PC-9 (cell line): ENCODE measurements at regions not wholly inside any gene's neighbourhood (a gene's known extent, or its start where the extent isn't known, plus 50 kb on each side); places are given as distances from the start of the nearest gene placed in this dataset.

Experiments used
- BruUV-seq: library from RNA; stranded (reverse); fragments of 400-500 nt; replicated peaks from 2 replicates; lab custom pipeline; 2021; lab: Mats Ljungman, UMichigan
- CTCF ChIA-PET: fragments of 300-600 bp; sonication (Branson Sonifier 250); formaldehyde crosslinking; loops from one replicate; lab custom pipeline; 2022; ENCODE audit warnings: antibody characterized with exemption; lab: Charles Lee
- POLR2A ChIA-PET: fragments of 300-600 bp; sonication (Branson Sonifier 250); formaldehyde crosslinking; loops from one replicate; lab custom pipeline; 2022; ENCODE audit warnings: antibody characterized with exemption; ENCODE audit not compliant: unreplicated experiment; lab: Charles Lee
- DNase-seq, 2 experiments: peaks; one replicate each; pipeline versions ENCODE4 v3.0.0 to v3.0.0-alpha.2; 2015 to 2022; ENCODE audit warnings: mixed read lengths in 1 of 2
- H2AFZ ChIP-seq: fragments of 200-600 bp; sonication (generic); 2 replicates; pipeline ENCODE4 v1.8.1; 2017; ENCODE audit warnings: antibody characterized with exemption
- H3F3A ChIP-seq: fragments of 200-600 bp; sonication (generic); 2 replicates; pipeline ENCODE4 v1.8.1; 2017; ENCODE audit warnings: antibody characterized with exemption, mild to moderate bottlenecking, low read depth; ENCODE audit not compliant: insufficient read depth
- H3K27ac ChIP-seq: fragments of 200-600 bp; sonication (generic); 2 replicates; pipeline ENCODE4 v1.6.1; 2016; ENCODE audit warnings: mixed run types
- H3K27me3 ChIP-seq: fragments of 200-600 bp; sonication (generic); 2 replicates; pipeline ENCODE4 v1.6.1; 2016; ENCODE audit warnings: low read depth, mixed run types; ENCODE audit not compliant: insufficient read depth
- H3K36me3 ChIP-seq: fragments of 200-600 bp; sonication (generic); 2 replicates; pipeline ENCODE4 v1.6.1; 2016; ENCODE audit warnings: low read depth, mixed run types
- H3K4me1 ChIP-seq: fragments of 200-600 bp; sonication (generic); replicated peaks from 2 replicates; pipeline ENCODE4 v1.6.1; 2016; ENCODE audit warnings: mixed run types; ENCODE audit not compliant: insufficient read depth
- H3K4me2 ChIP-seq: fragments of 200-600 bp; sonication (generic); 2 replicates; pipeline ENCODE4 v1.6.1; 2017; ENCODE audit warnings: mixed run types
- H3K4me3 ChIP-seq: fragments of 200-600 bp; sonication (generic); 2 replicates; pipeline ENCODE4 v1.6.1; 2016; ENCODE audit warnings: mixed run types
- H3K79me2 ChIP-seq: fragments of 200-600 bp; sonication (generic); 2 replicates; pipeline ENCODE4 v1.6.1; 2017; ENCODE audit warnings: low read depth, mixed run types
- H3K9me2 ChIP-seq: fragments of 200-600 bp; sonication (generic); 2 replicates; pipeline ENCODE4 v1.8.1; 2017; ENCODE audit warnings: mild to moderate bottlenecking; ENCODE audit not compliant: insufficient read depth
- H3K9me3 ChIP-seq: fragments of 200-600 bp; sonication (generic); 2 replicates; pipeline ENCODE4 v1.8.1; 2016; ENCODE audit warnings: low read depth; ENCODE audit not compliant: insufficient read depth
- H4K20me1 ChIP-seq: fragments of 200-600 bp; sonication (generic); 2 replicates; pipeline ENCODE4 v1.8.1; 2017; ENCODE audit not compliant: insufficient read depth
- EZH2 ChIP-seq: fragments of 200-600 bp; sonication (generic); IDR thresholded peaks from 2 replicates; pipeline ENCODE4 v1.8.0; 2017; ENCODE audit warnings: antibody characterized with exemption, low read depth
- intact Hi-C: fragments of 100-400 bp; cut with micrococcal nuclease; formaldehyde crosslinking; loops from one replicate; pipeline ENCODE4 v1.10.0; 2022; ENCODE audit not compliant: unreplicated experiment
- TF ChIP-seq, protein P1 (sequence below): fragments of 200-600 bp; sonication (generic); conservative IDR thresholded peaks from 2 replicates; pipeline ENCODE4 v1.6.1; 2017; ENCODE audit warnings: mixed run types, antibody characterized with exemption, mild to moderate bottlenecking, moderate library complexity

- CTCF ChIA-PET: no interaction called here
- H3K4me1 ChIP-seq: no peaks in the 10 kb centered on the region
These were observed 861.5 kb downstream of the SORCS1 start for GRCh38 chr10:106302961-106303360.

DNA sequence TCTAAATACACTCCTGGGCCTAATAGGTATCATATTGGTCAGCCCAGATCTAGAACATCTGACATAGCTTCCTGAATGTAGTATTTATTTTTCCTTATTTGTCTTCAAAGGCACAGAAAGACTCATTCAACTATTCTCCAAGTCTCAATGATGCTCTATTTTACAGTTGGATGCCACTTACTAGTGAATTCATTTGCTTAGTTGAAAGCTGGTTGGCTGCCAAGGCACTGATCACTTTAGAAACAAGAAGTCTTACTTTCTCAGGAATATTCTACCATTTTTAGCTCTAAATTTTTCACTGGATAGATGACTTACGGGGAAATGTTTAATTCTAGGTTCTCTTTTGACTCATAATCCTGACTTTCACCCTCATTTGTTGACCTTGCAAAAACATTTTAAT, 863.4 kb downstream of the SORCS1 start:
- Histone ChIP-seq H3K27ac (no peak overlapping the region), H4K20me1 (no peaks in the 10 kb centered on the region), H3K36me3 (no peaks in the 10 kb centered on the region), H3K4me2 (no peak overlapping the region), H3K9me3 (no peaks in the 10 kb centered on the region), H3K9me2 (no peaks in the 10 kb centered on the region), H3F3A (no peaks in the 10 kb centered on the region), H3K79me2 (no peaks in the 10 kb centered on the region), H3K4me1 (no peaks in the 10 kb centered on the region), H3K27me3 (no peaks in the 10 kb centered on the region), H3K4me3 (no peak overlapping the region), H2AFZ (no peak overlapping the region)
- CTCF ChIA-PET: no interaction called here
- intact Hi-C loops: no loop called here
- TF ChIP-seq, protein P1, sequence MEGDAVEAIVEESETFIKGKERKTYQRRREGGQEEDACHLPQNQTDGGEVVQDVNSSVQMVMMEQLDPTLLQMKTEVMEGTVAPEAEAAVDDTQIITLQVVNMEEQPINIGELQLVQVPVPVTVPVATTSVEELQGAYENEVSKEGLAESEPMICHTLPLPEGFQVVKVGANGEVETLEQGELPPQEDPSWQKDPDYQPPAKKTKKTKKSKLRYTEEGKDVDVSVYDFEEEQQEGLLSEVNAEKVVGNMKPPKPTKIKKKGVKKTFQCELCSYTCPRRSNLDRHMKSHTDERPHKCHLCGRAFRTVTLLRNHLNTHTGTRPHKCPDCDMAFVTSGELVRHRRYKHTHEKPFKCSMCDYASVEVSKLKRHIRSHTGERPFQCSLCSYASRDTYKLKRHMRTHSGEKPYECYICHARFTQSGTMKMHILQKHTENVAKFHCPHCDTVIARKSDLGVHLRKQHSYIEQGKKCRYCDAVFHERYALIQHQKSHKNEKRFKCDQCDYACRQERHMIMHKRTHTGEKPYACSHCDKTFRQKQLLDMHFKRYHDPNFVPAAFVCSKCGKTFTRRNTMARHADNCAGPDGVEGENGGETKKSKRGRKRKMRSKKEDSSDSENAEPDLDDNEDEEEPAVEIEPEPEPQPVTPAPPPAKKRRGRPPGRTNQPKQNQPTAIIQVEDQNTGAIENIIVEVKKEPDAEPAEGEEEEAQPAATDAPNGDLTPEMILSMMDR: no peak
- no peak for TF ChIP-seq EZH2
- BruUV-seq: no TSS peak
- DNase-seq: no peak
- POLR2A ChIA-PET: no interaction called here

More at GRCh38 chr10:106302961-106303360, 861.5 kb downstream of the SORCS1 start:
- Histone ChIP-seq H3K27ac (no peak overlapping the region), H3K9me2 (no peaks in the 10 kb centered on the region), H3K27me3 (no peaks in the 10 kb centered on the region), H3F3A (no peaks in the 10 kb centered on the region), H3K4me3 (no peak overlapping the region), H3K4me2 (no peak overlapping the region), H4K20me1 (no peaks in the 10 kb centered on the region), H3K36me3 (no peaks in the 10 kb centered on the region), H3K79me2 (no peaks in the 10 kb centered on the region), H3K9me3 (no peaks in the 10 kb centered on the region), H2AFZ (no peak overlapping the region)
- BruUV-seq: no TSS peak
- no peak for DNase-seq
- intact Hi-C loops: no loop called here
- POLR2A ChIA-PET: no interaction called here
- TF ChIP-seq, protein P1: no peak
- TF ChIP-seq EZH2: no peak

- Histone ChIP-seq H4K20me1 (no peaks in the 10 kb centered on the region), H3K4me2 (no peak overlapping the region), H3F3A (no peaks in the 10 kb centered on the region), H3K9me2 (no peaks in the 10 kb centered on the region), H3K36me3 (no peaks in the 10 kb centered on the region), H3K9me3 (no peaks in the 10 kb centered on the region), H2AFZ (no peak overlapping the region), H3K79me2 (no peaks in the 10 kb centered on the region), H3K27ac (no peak overlapping the region), H3K27me3 (no peaks in the 10 kb centered on the region), H3K4me1 (no peaks in the 10 kb centered on the region), H3K4me3 (no peak overlapping the region)
- no TSS peak for BruUV-seq
- ChIA-PET POLR2A (no interaction called here), CTCF (no interaction called here)
- no peak for TF ChIP-seq EZH2
- TF ChIP-seq, protein P1: no peak
- intact Hi-C loops: no loop called here
- no peak for DNase-seq
These were observed 867.6 kb downstream of the SORCS1 start for GRCh38 chr10:106296750-106297392.
